ENCODE measurements at regions not wholly inside any gene's neighbourhood (a gene's known extent, or its start where the extent isn't known, plus 50 kb on each side); places are given as distances from the start of the nearest gene placed in this dataset.

DNA sequence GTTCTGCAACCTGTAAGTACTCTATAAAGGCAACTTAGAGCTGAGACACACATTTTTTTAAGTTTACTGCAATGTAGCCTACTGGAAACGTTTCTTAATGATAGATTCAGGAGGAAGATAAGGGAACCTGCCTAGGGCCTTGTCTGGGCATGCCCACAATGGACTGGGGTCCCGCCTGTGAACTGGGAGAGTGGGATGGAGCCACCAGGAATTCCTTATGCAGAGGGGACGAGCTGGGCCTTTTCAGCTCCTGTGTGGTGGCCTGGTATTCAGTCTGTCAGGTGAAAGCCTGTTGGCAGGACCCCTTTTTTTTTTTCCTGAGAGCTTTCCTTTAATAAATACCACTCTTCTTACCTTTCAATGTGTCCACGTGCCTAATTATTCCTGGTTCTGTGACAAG is 384.4 kb upstream of the ZWINT start:
- Histone ChIP-seq H3K36me3 (ENCODE audit: control insufficient read depth in 2 of 3, insufficient read depth in 3 of 3, low read length in 3 of 3) (no peaks in the 10 kb centered on the region), H3K9me3 (ENCODE audit: control insufficient read depth in 2 of 3, insufficient read depth in 1 of 3, low read length in 3 of 3) (no peaks in the 10 kb centered on the region), H3K27ac (ENCODE audit: low read depth in 2 of 2, low read length in 2 of 2) (no peak overlapping the region), H3K4me1 (ENCODE audit: control insufficient read depth in 2 of 3, insufficient read depth in 2 of 3, low read depth in 1 of 3, low read length in 3 of 3) (no peaks in the 10 kb centered on the region), H3K27me3 (ENCODE audit: control insufficient read depth, insufficient read depth, low read length) (no peaks in the 10 kb centered on the region), H3K9ac (ENCODE audit: low read length in 3 of 3) (no peak overlapping the region), H3K4me3 (ENCODE audit: low read length in 3 of 3) (no peak overlapping the region)
- TF ChIP-seq, protein P1, sequence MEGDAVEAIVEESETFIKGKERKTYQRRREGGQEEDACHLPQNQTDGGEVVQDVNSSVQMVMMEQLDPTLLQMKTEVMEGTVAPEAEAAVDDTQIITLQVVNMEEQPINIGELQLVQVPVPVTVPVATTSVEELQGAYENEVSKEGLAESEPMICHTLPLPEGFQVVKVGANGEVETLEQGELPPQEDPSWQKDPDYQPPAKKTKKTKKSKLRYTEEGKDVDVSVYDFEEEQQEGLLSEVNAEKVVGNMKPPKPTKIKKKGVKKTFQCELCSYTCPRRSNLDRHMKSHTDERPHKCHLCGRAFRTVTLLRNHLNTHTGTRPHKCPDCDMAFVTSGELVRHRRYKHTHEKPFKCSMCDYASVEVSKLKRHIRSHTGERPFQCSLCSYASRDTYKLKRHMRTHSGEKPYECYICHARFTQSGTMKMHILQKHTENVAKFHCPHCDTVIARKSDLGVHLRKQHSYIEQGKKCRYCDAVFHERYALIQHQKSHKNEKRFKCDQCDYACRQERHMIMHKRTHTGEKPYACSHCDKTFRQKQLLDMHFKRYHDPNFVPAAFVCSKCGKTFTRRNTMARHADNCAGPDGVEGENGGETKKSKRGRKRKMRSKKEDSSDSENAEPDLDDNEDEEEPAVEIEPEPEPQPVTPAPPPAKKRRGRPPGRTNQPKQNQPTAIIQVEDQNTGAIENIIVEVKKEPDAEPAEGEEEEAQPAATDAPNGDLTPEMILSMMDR (IDR thresholded peaks at IDR 0.05; ENCODE audit: borderline replicate concordance, extremely low read depth, insufficient read depth) = no peak
- intact Hi-C loops (cut with DNase I) = no loop called here
- DNase-seq = no peak
- FAIRE-seq = no peak

DNA sequence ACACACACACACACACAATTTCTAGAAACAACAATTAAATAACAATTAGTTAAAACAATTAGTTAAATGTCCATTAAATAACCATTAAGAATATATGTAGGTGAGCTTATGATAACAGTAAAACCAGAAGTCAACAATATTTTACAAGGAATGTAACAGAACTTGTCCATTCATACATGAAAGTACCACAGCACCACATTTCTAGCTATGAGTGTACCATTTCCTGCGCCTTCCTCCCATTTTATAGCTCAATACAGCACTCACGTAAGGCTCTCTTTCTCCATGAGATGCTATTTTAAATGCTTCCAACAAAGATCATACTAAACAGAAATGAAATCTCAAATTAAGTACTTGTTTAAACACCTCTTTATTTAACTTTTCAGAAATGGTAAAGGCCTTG is 367.3 kb upstream of the ZWINT start:
- DNase-seq (no peak), FAIRE-seq (no peak)
- no peak overlapping the region for H3K9ac ChIP-seq (ENCODE audit: low read length in 3 of 3)
- no peak overlapping the region for H3K27ac ChIP-seq (ENCODE audit: low read depth in 2 of 2, low read length in 2 of 2)
- no peaks in the 10 kb centered on the region for H3K9me3 ChIP-seq (ENCODE audit: control insufficient read depth in 2 of 3, insufficient read depth in 1 of 3, low read length in 3 of 3)
- intact Hi-C loops (cut with DNase I) = no loop called here
- H3K27me3 ChIP-seq (ENCODE audit: control insufficient read depth, insufficient read depth, low read length) = no peaks in the 10 kb centered on the region
- H3K4me3 ChIP-seq (ENCODE audit: low read length in 3 of 3) = no peak overlapping the region
- H3K4me1 ChIP-seq (ENCODE audit: control insufficient read depth in 2 of 3, insufficient read depth in 2 of 3, low read depth in 1 of 3, low read length in 3 of 3) = no peaks in the 10 kb centered on the region
- no peaks in the 10 kb centered on the region for H3K36me3 ChIP-seq (ENCODE audit: control insufficient read depth in 2 of 3, insufficient read depth in 3 of 3, low read length in 3 of 3)
- TF ChIP-seq, protein P1 (IDR thresholded peaks at IDR 0.05; ENCODE audit: borderline replicate concordance, extremely low read depth, insufficient read depth) = no peak

DNA sequence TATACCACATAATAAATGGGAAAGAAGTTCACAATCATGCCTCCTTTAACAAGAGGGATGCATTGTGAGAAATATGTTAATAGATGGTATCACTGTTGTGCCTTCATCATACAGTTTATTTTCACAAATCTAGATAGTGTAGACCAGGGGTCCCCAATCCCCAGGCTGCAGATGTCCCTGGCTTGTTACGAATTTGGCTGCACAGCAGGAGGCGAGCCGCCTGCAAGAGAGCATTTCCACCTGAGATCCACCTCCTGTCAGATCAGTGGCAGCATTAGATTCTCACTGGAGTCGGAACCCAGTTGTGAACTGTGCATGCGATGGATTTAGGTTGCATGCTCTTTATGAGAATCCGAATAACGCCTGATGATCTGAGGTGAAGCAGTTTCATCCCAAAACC is 361.9 kb upstream of the ZWINT start:
- intact Hi-C loops (cut with DNase I) = no loop called here
- H3K9ac ChIP-seq (ENCODE audit: low read length in 3 of 3) = no peak overlapping the region
- no peak overlapping the region for H3K4me3 ChIP-seq (ENCODE audit: low read length in 3 of 3)
- TF ChIP-seq, protein P1 (IDR thresholded peaks at IDR 0.05; ENCODE audit: borderline replicate concordance, extremely low read depth, insufficient read depth) = no peak
- no peaks in the 10 kb centered on the region for H3K36me3 ChIP-seq (ENCODE audit: control insufficient read depth in 2 of 3, insufficient read depth in 3 of 3, low read length in 3 of 3)
- FAIRE-seq = no peak
- H3K27ac ChIP-seq (ENCODE audit: low read depth in 2 of 2, low read length in 2 of 2) = no peak overlapping the region
- no peaks in the 10 kb centered on the region for H3K27me3 ChIP-seq (ENCODE audit: control insufficient read depth, insufficient read depth, low read length)
- no peak for DNase-seq
- H3K9me3 ChIP-seq (ENCODE audit: control insufficient read depth in 2 of 3, insufficient read depth in 1 of 3, low read length in 3 of 3) = no peaks in the 10 kb centered on the region
- H3K4me1 ChIP-seq (ENCODE audit: control insufficient read depth in 2 of 3, insufficient read depth in 2 of 3, low read depth in 1 of 3, low read length in 3 of 3) = no peaks in the 10 kb centered on the region

DNA sequence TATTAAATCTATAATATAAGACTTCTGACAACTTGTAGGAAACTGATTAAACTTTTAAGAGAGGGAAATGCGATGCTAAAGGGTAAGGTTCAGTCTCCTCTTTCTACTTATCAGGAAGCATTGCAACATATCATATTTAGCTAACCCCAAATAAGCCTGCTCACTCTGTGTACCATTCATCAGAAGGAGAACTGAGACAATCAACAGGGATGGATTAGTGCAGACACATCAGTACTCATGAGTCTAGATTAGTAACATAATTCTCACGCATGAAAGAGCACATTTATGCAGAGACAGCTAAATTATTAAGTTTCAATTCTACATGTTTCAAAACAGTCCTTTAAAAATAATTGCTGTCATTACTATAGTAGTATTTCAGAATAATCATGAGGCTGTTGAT is 354.2 kb upstream of the ZWINT start:
- Histone ChIP-seq H3K36me3 (ENCODE audit: control insufficient read depth in 2 of 3, insufficient read depth in 3 of 3, low read length in 3 of 3) (no peaks in the 10 kb centered on the region), H3K9me3 (ENCODE audit: control insufficient read depth in 2 of 3, insufficient read depth in 1 of 3, low read length in 3 of 3) (no peaks in the 10 kb centered on the region), H3K9ac (ENCODE audit: low read length in 3 of 3) (no peak overlapping the region), H3K27ac (ENCODE audit: low read depth in 2 of 2, low read length in 2 of 2) (no peak overlapping the region), H3K27me3 (ENCODE audit: control insufficient read depth, insufficient read depth, low read length) (no peaks in the 10 kb centered on the region), H3K4me1 (ENCODE audit: control insufficient read depth in 2 of 3, insufficient read depth in 2 of 3, low read depth in 1 of 3, low read length in 3 of 3) (no peaks in the 10 kb centered on the region), H3K4me3 (ENCODE audit: low read length in 3 of 3) (no peak overlapping the region)
- FAIRE-seq (no peak), DNase-seq (no peak)
- TF ChIP-seq, protein P1 (IDR thresholded peaks at IDR 0.05; ENCODE audit: borderline replicate concordance, extremely low read depth, insufficient read depth) = no peak
- intact Hi-C loops (cut with DNase I) = no loop called here

All from kidney (tissue), 13 donors.